BE2C (cell line): ENCODE measurements at regions not wholly inside any gene's neighbourhood (a gene's known extent, or its start where the extent isn't known, plus 50 kb on each side); places are given as distances from the start of the nearest gene placed in this dataset.

Experiments
- DNase-seq: peaks from one replicate; pipeline ENCODE4 v3.0.0-alpha.2; 2020
- H3K27me3 ChIP-seq: fragments of 250-450 bp; sonication (Bioruptor Pico); 2 replicates; pipeline ENCODE4 v1.5.1; 2020; ENCODE audit warnings: mild to moderate bottlenecking
- H3K36me3 ChIP-seq: fragments of 250-450 bp; sonication (Bioruptor Pico); 2 replicates; pipeline ENCODE4 v1.5.1; 2020; ENCODE audit warnings: mild to moderate bottlenecking
- H3K4me1 ChIP-seq: fragments of 250-450 bp; sonication (Bioruptor Pico); 2 replicates; pipeline ENCODE4 v1.5.1; 2020
- H3K4me3 ChIP-seq: 2 replicates; pipeline ENCODE4 v1.5.1; 2011; ENCODE audit warnings: low read depth, low read length
- H3K9me3 ChIP-seq: fragments of 250-450 bp; sonication (Bioruptor Pico); 2 replicates; pipeline ENCODE4 v1.5.1; 2020
- CTCF ChIP-seq: IDR thresholded peaks from 2 replicates; pipeline ENCODE4 v1.5.1; 2012; ENCODE audit warnings: mild to moderate bottlenecking, low read depth, low read length

- TF ChIP-seq CTCF: no peak
- Histone ChIP-seq H3K36me3 (no peaks in the 10 kb centered on the region), H3K9me3 (no peaks in the 10 kb centered on the region), H3K27me3 (no peaks in the 10 kb centered on the region), H3K4me1 (no peaks in the 10 kb centered on the region), H3K4me3 (no peak overlapping the region)
- no peak for DNase-seq
These were observed 602.2 kb downstream of the FBXO15 start for GRCh38 chr18:73545472-73545871.

GRCh38 chr18:73544617-73545016 lies 603.0 kb downstream of the FBXO15 start:
- no peak for DNase-seq
- Histone ChIP-seq H3K27me3 (no peaks in the 10 kb centered on the region), H3K36me3 (no peaks in the 10 kb centered on the region), H3K9me3 (no peaks in the 10 kb centered on the region), H3K4me3 (no peak overlapping the region), H3K4me1 (no peaks in the 10 kb centered on the region)
- TF ChIP-seq CTCF: no peak

GRCh38 chr18:73544032-73544431 lies 603.6 kb downstream of the FBXO15 start:
- Histone ChIP-seq H3K27me3 (no peaks in the 10 kb centered on the region), H3K4me1 (no peaks in the 10 kb centered on the region), H3K4me3 (no peak overlapping the region), H3K9me3 (no peaks in the 10 kb centered on the region), H3K36me3 (no peaks in the 10 kb centered on the region)
- no peak for DNase-seq
- no peak for TF ChIP-seq CTCF

GRCh38 chr18:73535990-73536389 lies 611.6 kb downstream of the FBXO15 start:
- Histone ChIP-seq H3K36me3 (no peaks in the 10 kb centered on the region), H3K4me1 (no peaks in the 10 kb centered on the region), H3K27me3 (no peaks in the 10 kb centered on the region), H3K4me3 (no peak overlapping the region), H3K9me3 (no peaks in the 10 kb centered on the region)
- TF ChIP-seq CTCF: no peak
- no peak for DNase-seq

- no peak for TF ChIP-seq CTCF
- H3K36me3 ChIP-seq: no peaks in the 10 kb centered on the region
- no peaks in the 10 kb centered on the region for H3K9me3 ChIP-seq
- no peaks in the 10 kb centered on the region for H3K4me1 ChIP-seq
- H3K27me3 ChIP-seq: no peaks in the 10 kb centered on the region
- no peak for DNase-seq
- H3K4me3 ChIP-seq: no peak overlapping the region
These were observed 612.4 kb downstream of the FBXO15 start for GRCh38 chr18:73535189-73535588.

GRCh38 chr18:73531601-73532000 lies 616.0 kb downstream of the FBXO15 start:
- DNase-seq: no peak
- Histone ChIP-seq H3K9me3 (no peaks in the 10 kb centered on the region), H3K4me1 (no peaks in the 10 kb centered on the region), H3K4me3 (no peak overlapping the region), H3K27me3 (no peaks in the 10 kb centered on the region), H3K36me3 (no peaks in the 10 kb centered on the region)
- TF ChIP-seq CTCF: no peak
